Hepatocyte (in vitro differentiated cells): ENCODE measurements at regions not wholly inside any gene's neighbourhood (a gene's known extent, or its start where the extent isn't known, plus 50 kb on each side); places are given as distances from the start of the nearest gene placed in this dataset.

ENCODE experiments used
- DNase-seq: peaks from one replicate; pipeline ENCODE4 v3.0.0-alpha.2; 2016; ENCODE audit warnings: low spot score
- H2AFZ ChIP-seq: fragments of 200-600 bp; sonication (generic); 2 replicates; pipeline ENCODE4 v1.6.0; 2016; ENCODE audit warnings: antibody characterized with exemption, mild to moderate bottlenecking
- H3K27ac ChIP-seq: fragments of 200-600 bp; sonication (generic); 2 replicates; pipeline ENCODE4 v1.5.1; 2016; ENCODE audit warnings: mild to moderate bottlenecking
- H3K27me3 ChIP-seq: fragments of 200-600 bp; sonication (generic); 2 replicates; pipeline ENCODE4 v1.6.1; 2016
- H3K36me3 ChIP-seq: fragments of 200-600 bp; sonication (generic); replicated peaks from 2 replicates; pipeline ENCODE4 v1.5.1; 2016; ENCODE audit warnings: low read depth; ENCODE audit not compliant: insufficient read depth
- H3K4me1 ChIP-seq: fragments of 200-600 bp; sonication (generic); 2 replicates; pipeline ENCODE4 v1.5.1; 2016; ENCODE audit warnings: mild to moderate bottlenecking, moderate library complexity; ENCODE audit not compliant: insufficient read depth
- H3K4me2 ChIP-seq: fragments of 200-600 bp; sonication (generic); 2 replicates; pipeline ENCODE4 v1.6.0; 2016
- H3K4me3 ChIP-seq: fragments of 200-600 bp; sonication (generic); 2 replicates; pipeline ENCODE4 v1.5.1; 2016; ENCODE audit warnings: mild to moderate bottlenecking
- H3K79me2 ChIP-seq: fragments of 200-600 bp; sonication (generic); 2 replicates; pipeline ENCODE4 v1.6.0; 2017; ENCODE audit warnings: mild to moderate bottlenecking
- H3K9me2 ChIP-seq: fragments of 200-600 bp; sonication (generic); replicated peaks from 2 replicates; pipeline ENCODE4 v1.6.0; 2017; ENCODE audit warnings: mild to moderate bottlenecking; ENCODE audit not compliant: insufficient read depth
- H3K9me3 ChIP-seq: fragments of 200-600 bp; sonication (generic); 2 replicates; pipeline ENCODE4 v1.5.1; 2016; ENCODE audit warnings: low read depth, mild to moderate bottlenecking
- H4K20me1 ChIP-seq: fragments of 200-600 bp; sonication (generic); 2 replicates; pipeline ENCODE4 v1.6.0; 2016; ENCODE audit warnings: mild to moderate bottlenecking; ENCODE audit not compliant: insufficient read depth, poor library complexity, severe bottlenecking
- CTCF ChIP-seq: fragments of 200-600 bp; sonication (generic); IDR thresholded peaks from 2 replicates; pipeline ENCODE4 v1.5.1; 2016; ENCODE audit warnings: antibody characterized with exemption, mild to moderate bottlenecking; ENCODE audit not compliant: poor library complexity
- EZH2 ChIP-seq: fragments of 200-600 bp; sonication (generic); IDR thresholded peaks from 2 replicates; pipeline ENCODE4 v1.6.1; 2016; ENCODE audit warnings: antibody characterized with exemption, mild to moderate bottlenecking, borderline replicate concordance
- EZH2phosphoT487 ChIP-seq: fragments of 200-600 bp; sonication (generic); IDR thresholded peaks from one replicate; pipeline ENCODE4 v1.6.1; 2018; ENCODE audit warnings: antibody characterized with exemption, mild to moderate bottlenecking, low read depth, moderate library complexity; ENCODE audit not compliant: unreplicated experiment, severe bottlenecking
- WGBS: methylation state at CpG from one replicate; pipeline ENCODE4 v1.1.6; 2016; ENCODE audit warnings: low lambda C conversion rate; ENCODE audit errors: missing lambda C conversion rate; 5-methylcytosine and 5-hydroxymethylcytosine counted together

GRCh38 chr12:27185234-27186021 is 58.7 kb upstream of the STK38L start:
- no peaks in the 10 kb centered on the region for H3K79me2 ChIP-seq
- no peaks in the 10 kb centered on the region for H3K9me2 ChIP-seq
- no peak overlapping the region for H3K27ac ChIP-seq
- peaks cover 6% of the 10 kb centered on the region for H3K4me1 ChIP-seq
- H2AFZ ChIP-seq = no peak overlapping the region
- H3K36me3 ChIP-seq = no peaks in the 10 kb centered on the region
- no peak for TF ChIP-seq EZH2
- no peak for TF ChIP-seq CTCF
- TF ChIP-seq EZH2phosphoT487 = no peak
- no peaks in the 10 kb centered on the region for H4K20me1 ChIP-seq
- DNase-seq = no peak
- H3K4me2 ChIP-seq = no peak overlapping the region
- H3K9me3 ChIP-seq = no peaks in the 10 kb centered on the region
- no peaks in the 10 kb centered on the region for H3K27me3 ChIP-seq
- WGBS = 82% methylated on average over 4 of the region's 4 CpGs
- no peak overlapping the region for H3K4me3 ChIP-seq

GRCh38 chr12:27186022-27186839 is 57.9 kb upstream of the STK38L start:
- DNase-seq = no peak
- Histone ChIP-seq H4K20me1 (no peaks in the 10 kb centered on the region), H3K9me2 (no peaks in the 10 kb centered on the region), H3K27me3 (no peaks in the 10 kb centered on the region), H2AFZ (no peak overlapping the region), H3K27ac (no peak overlapping the region), H3K4me3 (no peak overlapping the region), H3K9me3 (no peaks in the 10 kb centered on the region), H3K4me1 (peaks cover 12% of the 10 kb centered on the region), H3K36me3 (no peaks in the 10 kb centered on the region), H3K79me2 (no peaks in the 10 kb centered on the region), H3K4me2 (no peak overlapping the region)
- TF ChIP-seq EZH2phosphoT487 (no peak), CTCF (no peak), EZH2 (no peak)
- 87% methylated on average over 6 of the region's 6 CpGs for WGBS

- WGBS = 95% methylated on average over 7 of the region's 7 CpGs
- Histone ChIP-seq H3K27me3 (no peaks in the 10 kb centered on the region), H3K27ac (no peak overlapping the region), H3K9me2 (no peaks in the 10 kb centered on the region), H3K9me3 (no peaks in the 10 kb centered on the region), H3K4me1 (peaks cover 18% of the 10 kb centered on the region), H4K20me1 (no peaks in the 10 kb centered on the region), H3K4me2 (no peak overlapping the region), H3K36me3 (no peaks in the 10 kb centered on the region), H2AFZ (no peak overlapping the region), H3K79me2 (no peaks in the 10 kb centered on the region), H3K4me3 (no peak overlapping the region)
- no peak for DNase-seq
- TF ChIP-seq EZH2 = no peak
- TF ChIP-seq CTCF = no peak
- TF ChIP-seq EZH2phosphoT487 = no peak
Observed at GRCh38 chr12:27187697-27188096, 56.4 kb upstream of the STK38L start.
